ENCODE measurements at regions not wholly inside any gene's neighbourhood (a gene's known extent, or its start where the extent isn't known, plus 50 kb on each side); places are given as distances from the start of the nearest gene placed in this dataset.

GRCh38 chrX:5122181-5122678 lies 1106.4 kb downstream of the NLGN4X start:
- no peak for DNase-seq
- H3K4me1 ChIP-seq: no peaks in the 10 kb centered on the region
- no peak overlapping the region for H3K4me3 ChIP-seq (ENCODE audit: low read depth, low read length)
- H3K9me3 ChIP-seq: no peaks in the 10 kb centered on the region
- H3K36me3 ChIP-seq: no peaks in the 10 kb centered on the region
- TF ChIP-seq CTCF (IDR thresholded peaks at IDR 0.05; ENCODE audit: low read depth, low read length): no peak
- H3K27me3 ChIP-seq: no peaks in the 10 kb centered on the region

DNA sequence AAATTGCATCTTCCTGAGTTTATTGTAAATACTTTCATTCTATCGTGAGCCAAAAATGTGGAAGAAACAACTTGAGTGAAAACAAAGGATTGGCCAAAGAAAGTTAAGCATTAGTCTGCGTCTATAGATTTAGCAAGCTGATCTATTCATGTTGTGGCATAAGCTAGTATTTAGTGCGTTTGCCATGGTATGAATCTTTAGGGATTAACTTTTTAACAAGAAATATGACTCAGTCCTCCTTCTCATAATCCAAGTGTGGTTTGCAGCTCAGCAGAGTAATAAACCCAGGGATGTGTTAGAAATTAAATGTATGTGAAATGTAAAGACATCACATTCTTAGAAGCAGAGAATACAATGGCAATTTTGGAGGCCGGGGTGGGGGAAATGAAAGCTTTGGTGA lies 1110.9 kb downstream of the NLGN4X start:
- DNase-seq: no peak
- H3K36me3 ChIP-seq: no peaks in the 10 kb centered on the region
- TF ChIP-seq CTCF (IDR thresholded peaks at IDR 0.05; ENCODE audit: low read depth, low read length): no peak
- no peaks in the 10 kb centered on the region for H3K27me3 ChIP-seq
- no peak overlapping the region for H3K4me3 ChIP-seq (ENCODE audit: low read depth, low read length)
- no peaks in the 10 kb centered on the region for H3K9me3 ChIP-seq
- H3K4me1 ChIP-seq: no peaks in the 10 kb centered on the region

GRCh38 chrX:5113128-5113527 lies 1115.5 kb downstream of the NLGN4X start:
- TF ChIP-seq CTCF (IDR thresholded peaks at IDR 0.05; ENCODE audit: low read depth, low read length): no peak
- Histone ChIP-seq H3K9me3 (no peaks in the 10 kb centered on the region), H3K4me3 (ENCODE audit: low read depth, low read length) (no peak overlapping the region), H3K27me3 (no peaks in the 10 kb centered on the region), H3K4me1 (no peaks in the 10 kb centered on the region), H3K36me3 (no peaks in the 10 kb centered on the region)
- no peak for DNase-seq

DNA sequence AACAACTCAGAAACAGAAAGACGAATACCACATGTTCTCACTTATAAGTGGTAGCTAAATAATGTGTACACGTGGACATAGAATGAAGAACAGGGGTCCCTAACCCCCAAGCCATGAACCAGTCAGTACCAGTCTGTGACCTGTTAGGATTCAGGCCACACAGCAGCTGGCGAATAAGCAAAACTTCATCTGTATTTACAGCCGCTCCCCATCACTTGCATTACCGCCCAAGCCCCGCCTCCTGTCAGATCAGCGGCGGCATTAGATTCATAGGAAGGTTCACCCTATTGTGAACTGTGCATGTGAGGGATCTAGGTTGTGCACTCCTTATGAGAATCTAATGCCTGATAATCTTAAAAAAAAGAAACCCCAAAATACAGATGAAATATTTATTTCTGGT lies 1128.7 kb downstream of the NLGN4X start:
- DNase-seq: no peak
- no peaks in the 10 kb centered on the region for H3K4me1 ChIP-seq
- H3K36me3 ChIP-seq: no peaks in the 10 kb centered on the region
- H3K4me3 ChIP-seq (ENCODE audit: low read depth, low read length): no peak overlapping the region
- H3K27me3 ChIP-seq: no peaks in the 10 kb centered on the region
- TF ChIP-seq CTCF (IDR thresholded peaks at IDR 0.05; ENCODE audit: low read depth, low read length): no peak
- H3K9me3 ChIP-seq: no peaks in the 10 kb centered on the region

DNA sequence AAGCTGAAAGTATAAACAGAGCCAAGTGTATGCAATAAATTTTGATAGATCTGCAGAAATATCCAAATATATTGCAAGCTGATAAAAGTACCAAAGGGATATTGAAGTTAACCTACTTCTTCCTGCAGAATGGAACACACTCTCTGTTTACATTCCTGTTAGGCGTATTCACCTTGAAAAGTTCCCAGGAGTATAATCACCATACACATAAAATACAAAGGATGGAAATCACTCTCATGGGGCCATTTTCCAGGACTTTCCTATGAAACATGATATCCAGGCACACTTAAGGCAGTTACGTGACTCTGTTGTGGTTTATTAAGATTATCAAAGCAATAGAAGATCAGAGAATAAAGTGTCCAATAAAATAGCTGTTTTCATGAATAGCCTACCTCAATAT lies 1142.3 kb downstream of the NLGN4X start:
- DNase-seq: no peak
- TF ChIP-seq CTCF (IDR thresholded peaks at IDR 0.05; ENCODE audit: low read depth, low read length): no peak

DNA sequence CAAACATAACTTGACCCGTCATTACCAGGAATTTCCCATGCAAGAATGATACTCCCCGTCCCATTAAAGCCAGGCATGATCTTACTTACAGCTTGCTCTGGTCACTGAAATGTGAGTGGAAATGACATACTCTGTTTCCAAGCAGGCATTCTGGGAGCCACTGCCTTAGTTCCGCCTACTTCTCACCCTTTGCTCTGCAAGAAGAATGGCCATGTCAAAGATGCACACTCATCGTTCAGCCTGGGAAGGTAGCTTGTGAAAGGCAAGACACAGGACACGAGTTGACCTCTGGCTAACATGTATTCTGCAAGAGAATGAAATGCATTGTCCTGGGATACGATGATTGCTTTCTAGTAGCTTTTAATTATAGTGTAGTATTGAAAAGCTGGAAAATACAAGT lies 1144.4 kb downstream of the NLGN4X start:
- Histone ChIP-seq H3K9me3 (no peaks in the 10 kb centered on the region), H3K36me3 (no peaks in the 10 kb centered on the region), H3K4me1 (no peaks in the 10 kb centered on the region), H3K27me3 (no peaks in the 10 kb centered on the region), H3K4me3 (ENCODE audit: low read depth, low read length) (no peak overlapping the region)
- no peak for DNase-seq
- TF ChIP-seq CTCF (IDR thresholded peaks at IDR 0.05; ENCODE audit: low read depth, low read length): no peak

More for the DNA sequence above, 1142.3 kb downstream of the NLGN4X start:
- H3K4me3 ChIP-seq (ENCODE audit: low read depth, low read length): no peak overlapping the region
- no peaks in the 10 kb centered on the region for H3K27me3 ChIP-seq
- H3K4me1 ChIP-seq: no peaks in the 10 kb centered on the region
- no peaks in the 10 kb centered on the region for H3K9me3 ChIP-seq
- no peaks in the 10 kb centered on the region for H3K36me3 ChIP-seq

Measured in BE2C (cell line).